Esophagus muscularis mucosa (tissue), 4 donors: ENCODE measurements at regions not wholly inside any gene's neighbourhood (a gene's known extent, or its start where the extent isn't known, plus 50 kb on each side); places are given as distances from the start of the nearest gene placed in this dataset.

Source experiments
- DNase-seq: peaks from one replicate; pipeline ENCODE4 v3.0.0-alpha.2; 2017; ENCODE audit errors: extremely low spot score
- H3K27ac ChIP-seq, 4 donors: fragments of 200-600 bp; sonication (generic); replicated peaks in 1 of 4; 1 replicate in 3 of 4; 2 replicates in 1 of 4; pipeline ENCODE4 v1.5.1; 2016 to 2019; ENCODE audit warnings: mild to moderate bottlenecking in 1 of 4
- H3K27me3 ChIP-seq, 4 donors: fragments of 200-600 bp; sonication (generic); one replicate each; pipeline versions ENCODE4 v1.5.1 to v1.6.0; 2016 to 2019
- H3K36me3 ChIP-seq, 4 donors: fragments of 200-600 bp; sonication (generic); one replicate each; pipeline ENCODE4 v1.5.1; 2016 to 2019
- H3K4me1 ChIP-seq, 4 donors: fragments of 200-600 bp; sonication (generic); one replicate each; pipeline ENCODE4 v1.5.1; 2016 to 2019
- H3K4me3 ChIP-seq, 4 donors: fragments of 200-600 bp; sonication (generic); 1 replicate in 2 of 4; 2 replicates in 2 of 4; pipeline ENCODE4 v1.5.1; 2016 to 2019; ENCODE audit warnings: mild to moderate bottlenecking in 4 of 4, moderate library complexity in 1 of 4
- H3K9me3 ChIP-seq, 4 donors: fragments of 200-600 bp; sonication (generic); 1 replicate in 3 of 4; 2 replicates in 1 of 4; pipeline ENCODE4 v1.5.1; 2016 to 2019
- EP300 ChIP-seq: sonication (generic); formaldehyde crosslinking; IDR thresholded peaks from one replicate; pipeline ENCODE4 v1.6.1; 2017; ENCODE audit warnings: antibody characterized with exemption
- POLR2A ChIP-seq: fragments of 450-650 bp; IDR thresholded peaks from one replicate; pipeline ENCODE4 v1.6.1; 2017; ENCODE audit warnings: antibody characterized with exemption, moderate library complexity, mild to moderate bottlenecking, low read depth
- POLR2AphosphoS5 ChIP-seq, 2 donors: sonication (generic); formaldehyde crosslinking; IDR thresholded peaks; one replicate each; pipeline ENCODE4 v1.6.1; 2017; ENCODE audit warnings: antibody characterized with exemption in 2 of 2
- WGBS: methylation state at CpG from one replicate; pipeline ENCODE4 v1.1.5; 2018; 5-methylcytosine and 5-hydroxymethylcytosine counted together
- intact Hi-C: fragments of 100-400 bp; cut with DNase I; formaldehyde crosslinking; loops from one replicate; pipeline ENCODE4 v1.15.1; 2023
- TF ChIP-seq, protein P1 (sequence below), 3 experiments: fragments of 200-600 bp in 2 of 3; fragments of 450-650 bp in 1 of 3; sonication (generic) in 2 of 3; IDR thresholded peaks; one replicate each; pipeline ENCODE4 v1.5.1; 2017 to 2019; ENCODE audit warnings: antibody characterized with exemption in 3 of 3, mild to moderate bottlenecking in 2 of 3, moderate library complexity in 1 of 3

DNA sequence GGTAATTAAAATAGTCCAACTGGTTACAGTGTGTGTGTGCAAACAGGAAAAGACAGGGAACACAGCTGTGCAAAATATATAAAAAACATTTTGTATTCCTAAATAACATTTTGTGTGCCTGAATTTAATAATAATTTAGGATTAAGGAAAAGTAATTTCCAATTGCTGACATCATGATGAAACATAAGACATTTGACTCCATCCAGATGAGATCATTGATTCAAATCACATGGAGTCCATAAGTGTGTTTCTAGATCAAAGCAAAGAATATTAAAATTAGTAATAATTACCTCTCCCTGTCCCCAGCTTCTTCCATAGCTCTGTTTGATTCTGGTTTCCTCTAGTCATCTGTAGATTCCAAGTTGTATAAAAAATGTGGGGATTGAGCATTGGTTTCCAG is 64.6 kb upstream of the BTN3A2 start:
- TF ChIP-seq, protein P1, sequence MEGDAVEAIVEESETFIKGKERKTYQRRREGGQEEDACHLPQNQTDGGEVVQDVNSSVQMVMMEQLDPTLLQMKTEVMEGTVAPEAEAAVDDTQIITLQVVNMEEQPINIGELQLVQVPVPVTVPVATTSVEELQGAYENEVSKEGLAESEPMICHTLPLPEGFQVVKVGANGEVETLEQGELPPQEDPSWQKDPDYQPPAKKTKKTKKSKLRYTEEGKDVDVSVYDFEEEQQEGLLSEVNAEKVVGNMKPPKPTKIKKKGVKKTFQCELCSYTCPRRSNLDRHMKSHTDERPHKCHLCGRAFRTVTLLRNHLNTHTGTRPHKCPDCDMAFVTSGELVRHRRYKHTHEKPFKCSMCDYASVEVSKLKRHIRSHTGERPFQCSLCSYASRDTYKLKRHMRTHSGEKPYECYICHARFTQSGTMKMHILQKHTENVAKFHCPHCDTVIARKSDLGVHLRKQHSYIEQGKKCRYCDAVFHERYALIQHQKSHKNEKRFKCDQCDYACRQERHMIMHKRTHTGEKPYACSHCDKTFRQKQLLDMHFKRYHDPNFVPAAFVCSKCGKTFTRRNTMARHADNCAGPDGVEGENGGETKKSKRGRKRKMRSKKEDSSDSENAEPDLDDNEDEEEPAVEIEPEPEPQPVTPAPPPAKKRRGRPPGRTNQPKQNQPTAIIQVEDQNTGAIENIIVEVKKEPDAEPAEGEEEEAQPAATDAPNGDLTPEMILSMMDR (IDR thresholded peaks at IDR 0.05): no peak
- TF ChIP-seq POLR2A (no peak), EP300 (no peak), POLR2AphosphoS5 (IDR thresholded peaks at IDR 0.05) (no peak)
- Histone ChIP-seq H3K36me3 (no peaks in the 10 kb centered on the region), H3K4me1 (peaks cover 0 to under 1% (median 0%) of the 10 kb centered on the region in 4 donors), H3K27me3 (peaks cover 0 to 3% (median 0%) of the 10 kb centered on the region in 4 donors), H3K4me3 (no peak overlapping the region), H3K27ac (no peak overlapping the region), H3K9me3 (no peaks in the 10 kb centered on the region)
- intact Hi-C loops: no loop called here
- DNase-seq: no peak

DNA sequence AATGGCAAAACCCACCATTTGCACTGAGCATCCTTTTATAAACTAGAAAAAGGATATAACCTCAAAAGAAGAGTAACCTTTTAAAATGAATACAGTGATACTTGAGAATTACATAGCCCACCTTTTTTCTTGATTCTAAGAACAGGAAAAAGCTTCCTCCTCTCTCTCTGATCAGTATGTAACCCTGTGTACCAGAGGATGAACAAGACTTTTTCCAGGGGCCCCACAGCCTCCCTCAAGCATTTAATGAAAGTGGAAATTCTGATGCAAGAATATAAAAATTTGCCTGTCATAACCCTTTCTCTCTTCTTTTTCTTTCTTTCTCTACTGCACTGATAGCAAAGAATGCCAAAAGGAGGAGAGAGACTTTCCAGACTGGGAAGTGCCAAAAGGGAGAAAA is 64.2 kb upstream of the BTN3A2 start:
- Histone ChIP-seq H3K36me3 (no peaks in the 10 kb centered on the region), H3K4me1 (peaks cover 0 to 5% (median 2%) of the 10 kb centered on the region in 4 donors), H3K4me3 (no peak overlapping the region), H3K9me3 (no peaks in the 10 kb centered on the region), H3K27me3 (peaks cover 0 to 3% (median 0%) of the 10 kb centered on the region in 4 donors), H3K27ac (no peak overlapping the region)
- no peak for DNase-seq
- intact Hi-C loops: no loop called here
- TF ChIP-seq POLR2AphosphoS5 (IDR thresholded peaks at IDR 0.05): no peak
- TF ChIP-seq EP300: no peak
- TF ChIP-seq, protein P1 (IDR thresholded peaks at IDR 0.05): no peak
- no peak for TF ChIP-seq POLR2A

DNA sequence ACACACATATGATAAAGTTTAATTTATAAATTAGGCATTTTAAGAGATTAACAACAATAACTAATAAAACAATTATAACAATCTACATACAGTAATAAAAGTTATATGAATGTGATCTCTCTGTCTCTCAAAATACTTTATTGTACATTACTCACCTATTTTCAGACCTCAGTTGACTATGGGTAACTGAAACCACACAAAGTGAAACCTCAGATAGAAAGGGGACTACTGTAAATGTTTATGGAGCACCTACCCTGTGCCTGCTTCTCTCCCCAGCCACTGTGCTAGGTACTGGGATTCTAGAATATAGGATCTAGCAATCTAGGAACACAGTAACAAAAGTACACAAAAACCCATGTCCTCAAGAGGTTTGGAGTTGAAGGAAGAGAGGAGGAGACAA is 63.4 kb upstream of the BTN3A2 start:
- peaks cover 0 to 5% (median 2%) of the 10 kb centered on the region in 4 donors for H3K4me1 ChIP-seq
- H3K4me3 ChIP-seq: no peak overlapping the region
- no peaks in the 10 kb centered on the region for H3K9me3 ChIP-seq
- DNase-seq: no peak
- intact Hi-C loops: no loop called here
- H3K36me3 ChIP-seq: no peaks in the 10 kb centered on the region
- TF ChIP-seq POLR2AphosphoS5 (IDR thresholded peaks at IDR 0.05): no peak
- TF ChIP-seq EP300: no peak
- TF ChIP-seq POLR2A: no peak
- TF ChIP-seq, protein P1 (IDR thresholded peaks at IDR 0.05): no peak
- no peak overlapping the region for H3K27ac ChIP-seq
- H3K27me3 ChIP-seq: no peaks in the 10 kb centered on the region

DNA sequence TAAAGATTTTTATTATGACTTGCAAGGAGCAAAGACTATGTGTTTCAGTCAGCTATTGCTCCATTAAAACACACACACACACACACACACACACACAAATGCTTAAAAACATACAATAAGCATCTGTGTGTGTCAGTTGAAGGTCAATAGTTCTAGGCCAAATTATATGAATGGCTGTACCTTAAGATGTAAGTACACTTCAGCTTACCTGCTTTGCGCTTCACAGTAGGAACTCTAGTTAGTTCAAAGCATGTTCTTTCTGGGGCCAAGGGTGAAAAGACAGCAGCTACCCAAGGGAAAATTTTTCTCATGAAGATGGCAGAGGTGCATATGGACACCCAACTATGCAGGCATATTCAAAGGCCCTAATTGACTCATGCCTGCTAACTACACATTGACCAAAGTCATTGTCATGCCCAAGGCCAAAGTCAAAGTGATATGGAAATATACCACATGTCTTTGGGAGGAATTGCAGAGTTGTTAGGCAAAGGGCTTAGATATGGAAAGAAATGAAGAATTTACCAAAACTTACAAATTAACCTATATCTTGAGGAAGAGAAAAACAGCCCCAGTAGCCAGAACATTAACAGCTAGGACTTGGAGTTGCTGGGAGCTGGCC is 61.9 kb upstream of the BTN3A2 start:
- WGBS: 78% methylated on average over 1 of the region's 1 CpG

More for the DNA sequence above, 61.9 kb upstream of the BTN3A2 start:
- Histone ChIP-seq H3K27ac (no peak overlapping the region), H3K36me3 (no peaks in the 10 kb centered on the region), H3K9me3 (no peaks in the 10 kb centered on the region), H3K4me1 (peaks cover 0 to 5% (median 2%) of the 10 kb centered on the region in 4 donors), H3K27me3 (no peaks in the 10 kb centered on the region), H3K4me3 (no peak overlapping the region)
- TF ChIP-seq POLR2AphosphoS5 (IDR thresholded peaks at IDR 0.05) (no peak), EP300 (no peak), POLR2A (no peak)
- TF ChIP-seq, protein P1 (IDR thresholded peaks at IDR 0.05): no peak
- no peak for DNase-seq
- intact Hi-C loops: no loop called here
